Fibroblast of skin of abdomen (primary cell): ENCODE measurements at regions not wholly inside any gene's neighbourhood (a gene's known extent, or its start where the extent isn't known, plus 50 kb on each side); places are given as distances from the start of the nearest gene placed in this dataset.

Source experiments
- DNase-seq: peaks from one replicate; pipeline ENCODE4 v3.0.0-alpha.2; 2013

DNA sequence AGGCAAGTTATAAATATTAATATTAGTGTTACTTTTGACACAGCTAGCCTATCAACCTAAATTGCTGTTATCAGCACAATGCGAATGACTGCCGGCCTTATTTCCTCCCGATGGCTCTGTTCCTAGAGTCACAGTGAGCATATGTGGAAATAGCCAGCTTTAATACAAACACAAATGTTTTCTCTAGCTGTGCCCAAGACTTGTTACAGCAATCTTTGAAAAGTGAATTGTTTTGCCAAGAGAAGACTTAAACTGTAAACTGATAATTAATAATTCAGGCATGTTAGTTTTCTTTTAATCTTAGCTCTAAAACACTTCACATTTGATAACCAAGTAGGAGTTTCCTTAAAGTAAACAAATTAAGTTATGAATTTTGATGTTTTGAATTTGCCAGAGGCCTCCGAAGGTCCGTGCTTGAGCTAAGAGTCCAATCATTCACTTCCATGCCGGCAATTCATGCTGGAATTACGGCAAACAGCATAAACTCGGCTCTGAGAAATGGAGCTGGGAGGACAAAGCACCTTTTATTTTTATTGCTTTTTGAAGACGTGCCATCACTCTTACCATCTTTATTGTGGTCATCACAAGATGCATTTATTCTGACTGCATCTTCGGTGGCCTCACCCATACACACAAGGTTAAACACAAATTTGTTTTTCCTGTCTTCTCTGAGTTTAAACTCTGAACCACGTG lies 184.5 kb upstream of the CWC22 start:
- DNase-seq: no peak

- no peak for DNase-seq
These were observed 183.8 kb upstream of the CWC22 start for GRCh38 chr2:180190851-180191250.

DNA sequence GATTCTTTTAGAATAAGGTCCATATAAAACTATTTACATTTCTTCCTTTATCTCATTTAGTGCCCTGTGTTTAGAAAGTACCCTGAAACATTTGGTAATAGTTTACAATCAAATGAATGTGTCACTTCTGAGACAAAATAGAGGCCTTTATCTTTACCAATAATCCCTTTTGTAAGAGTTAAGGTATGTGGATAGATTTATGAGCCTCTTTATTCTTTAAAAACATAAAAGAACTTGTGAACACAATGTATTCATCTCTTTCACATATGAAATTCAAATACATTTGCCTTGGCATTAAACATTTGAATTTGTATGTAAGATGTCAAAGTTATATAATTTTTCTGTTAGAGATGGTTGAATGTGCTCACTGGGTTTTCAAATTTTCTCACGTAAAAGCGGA lies 180.5 kb upstream of the CWC22 start:
- DNase-seq: no peak

DNA sequence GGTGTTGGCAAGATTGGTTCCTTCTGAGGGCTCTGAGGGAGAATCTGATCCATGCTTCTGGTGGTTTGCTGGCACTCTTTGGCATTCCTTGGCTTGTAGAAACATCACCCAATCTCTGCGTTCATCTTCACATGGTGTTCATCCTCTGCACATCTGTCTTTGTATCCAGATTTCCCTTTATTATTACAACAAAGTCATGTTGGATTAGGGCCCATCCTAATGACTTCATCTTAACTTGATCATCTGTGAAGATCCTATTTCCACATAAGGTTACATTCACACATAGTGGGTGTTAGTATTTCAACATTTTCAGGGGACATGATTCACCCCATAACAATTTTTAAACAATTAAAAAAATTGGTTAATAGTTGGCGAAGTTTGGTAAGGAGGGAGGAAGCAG lies 177.4 kb upstream of the CWC22 start:
- DNase-seq: peak; percentile 49

DNA sequence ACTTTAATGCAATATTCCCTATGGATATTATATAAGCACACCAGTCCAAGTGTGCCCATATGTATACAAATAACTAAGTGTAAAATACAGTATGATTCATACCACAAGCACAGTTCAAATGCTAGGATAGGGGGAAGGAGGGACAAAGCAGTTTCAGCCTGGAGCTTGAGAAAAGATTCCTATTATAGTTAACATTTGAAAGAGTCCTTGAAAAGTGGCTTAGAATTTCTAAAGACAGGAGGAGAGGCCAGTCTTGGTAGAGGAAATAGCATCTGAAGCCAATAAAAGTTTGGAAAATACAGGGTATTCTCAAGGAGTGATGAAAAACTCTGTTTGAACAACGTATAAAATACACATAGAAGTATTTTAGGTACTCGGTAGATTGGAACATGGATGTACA lies 173.4 kb upstream of the CWC22 start:
- DNase-seq: no peak

DNA sequence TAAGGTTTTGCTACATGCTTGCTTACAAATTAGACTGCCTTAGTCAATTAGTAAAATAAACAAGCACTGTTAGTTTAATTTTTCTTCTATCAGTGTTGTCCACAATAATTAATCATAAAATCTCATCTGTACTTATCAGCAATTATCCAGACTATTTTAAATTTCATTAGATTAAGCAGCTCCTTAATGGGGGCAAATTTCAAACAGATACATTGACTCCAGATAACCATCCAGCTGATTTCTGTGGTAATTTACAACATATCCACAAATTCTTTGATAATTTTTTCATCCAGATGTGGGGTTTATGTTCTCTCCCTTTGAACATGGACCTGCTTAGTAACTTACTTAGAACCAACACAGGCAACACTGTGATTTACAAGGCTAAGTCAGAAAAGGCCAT lies 170.4 kb upstream of the CWC22 start:
- DNase-seq: no peak

DNA sequence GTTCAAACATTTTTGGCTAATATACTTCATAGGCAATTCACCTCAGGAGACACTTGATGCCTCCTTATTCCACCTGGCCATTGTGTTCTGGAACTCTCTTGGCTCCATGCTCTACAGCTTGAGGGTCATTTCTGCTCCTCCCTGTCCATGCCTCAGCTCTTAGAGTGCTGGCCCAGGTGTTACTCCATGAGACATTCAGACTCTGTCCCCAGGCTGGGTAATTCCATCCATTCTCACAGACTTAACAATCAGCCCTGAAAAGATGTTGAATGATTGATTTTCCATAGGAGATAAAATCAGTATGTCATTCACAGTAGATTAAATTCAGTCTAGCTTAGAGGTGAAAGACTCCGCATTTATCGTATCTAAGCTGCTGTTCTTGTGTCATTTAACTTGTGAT lies 168.6 kb upstream of the CWC22 start:
- no peak for DNase-seq

GRCh38 chr2:180174580-180174979 lies 167.5 kb upstream of the CWC22 start:
- no peak for DNase-seq

DNA sequence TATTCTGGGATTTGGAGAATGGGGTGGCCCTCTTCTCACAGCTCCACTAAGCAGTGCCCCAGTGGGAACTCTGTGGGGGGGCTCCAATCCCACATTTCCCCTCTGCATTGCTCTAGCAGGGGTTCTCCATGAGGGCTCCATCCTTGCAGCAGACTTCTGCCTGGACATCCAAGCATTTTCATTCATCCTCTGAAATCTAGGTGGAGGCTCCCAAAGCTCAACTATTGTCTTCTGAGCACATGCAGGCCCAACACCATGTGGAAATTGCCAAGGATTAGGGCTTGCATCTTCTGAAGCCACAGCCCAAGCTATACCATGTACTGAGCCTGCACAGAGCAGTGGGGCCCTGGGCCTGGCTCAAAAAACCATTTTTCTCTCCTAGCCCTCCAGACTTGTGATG lies 162.4 kb upstream of the CWC22 start:
- no peak for DNase-seq

GRCh38 chr2:180161415-180161814 lies 154.3 kb upstream of the CWC22 start:
- no peak for DNase-seq

DNA sequence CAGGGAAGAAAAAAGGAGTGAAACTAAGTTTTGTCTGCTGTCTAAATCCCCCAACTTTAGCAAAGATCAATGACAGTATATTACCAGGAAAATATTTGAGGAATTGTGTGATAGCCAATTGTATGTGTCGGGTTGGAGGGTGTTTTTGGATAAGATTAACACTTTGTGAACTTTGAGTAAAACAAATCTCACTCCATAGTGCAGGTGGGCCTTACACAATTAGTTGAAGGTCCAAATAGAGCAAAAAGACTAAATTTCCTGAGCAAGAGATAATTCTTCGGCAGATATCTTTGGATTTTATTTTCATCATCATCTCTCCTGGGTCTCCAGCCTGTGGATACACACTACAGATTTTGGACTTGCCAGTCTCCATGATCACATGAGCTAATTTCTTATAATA lies 152.8 kb upstream of the CWC22 start:
- DNase-seq: no peak

DNA sequence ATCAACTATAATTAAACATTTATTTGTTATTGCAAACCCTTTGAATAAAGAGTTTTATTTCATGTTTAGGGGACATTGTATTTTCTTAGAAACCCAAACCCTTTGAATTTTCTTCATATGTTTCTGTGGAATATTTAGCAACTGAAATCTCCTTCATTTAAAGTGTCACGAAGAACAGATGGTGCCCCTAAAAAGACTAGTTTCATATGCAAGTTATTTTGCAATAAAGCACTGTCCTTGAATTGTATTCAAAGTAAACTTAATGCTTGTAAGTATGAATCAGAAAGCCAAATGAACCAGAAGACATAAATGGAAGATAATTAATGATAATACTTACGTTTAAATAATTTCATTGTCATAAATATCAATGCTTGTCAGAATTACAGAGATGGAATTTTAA lies 151.9 kb upstream of the CWC22 start:
- no peak for DNase-seq

- no peak for DNase-seq
These were observed 149.6 kb upstream of the CWC22 start for GRCh38 chr2:180156651-180157050.

- DNase-seq: no peak
These were observed 143.5 kb upstream of the CWC22 start for GRCh38 chr2:180150606-180151005.

DNA sequence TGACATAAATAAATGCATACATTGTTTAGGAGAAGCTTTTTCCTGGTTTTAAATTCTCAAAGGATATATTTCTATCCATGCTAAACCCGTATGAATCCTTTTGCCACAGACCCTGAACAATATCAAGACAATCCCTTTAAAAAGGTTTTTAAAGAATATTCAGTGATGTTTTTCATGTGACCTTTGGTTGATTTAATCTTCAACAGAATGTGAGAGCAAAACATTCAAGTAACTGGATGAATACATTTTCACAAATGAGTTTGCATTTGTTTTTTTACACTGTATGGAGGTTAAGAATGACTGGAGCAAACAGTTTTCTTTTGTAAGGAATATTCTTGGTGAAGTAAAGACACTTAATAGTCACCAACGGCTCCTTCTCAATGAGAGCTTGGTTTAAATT lies 139.4 kb upstream of the CWC22 start:
- DNase-seq: no peak

- no peak for DNase-seq
These were observed 139.0 kb upstream of the CWC22 start for GRCh38 chr2:180146114-180146513.

GRCh38 chr2:180145163-180145562 lies 138.1 kb upstream of the CWC22 start:
- no peak for DNase-seq

DNA sequence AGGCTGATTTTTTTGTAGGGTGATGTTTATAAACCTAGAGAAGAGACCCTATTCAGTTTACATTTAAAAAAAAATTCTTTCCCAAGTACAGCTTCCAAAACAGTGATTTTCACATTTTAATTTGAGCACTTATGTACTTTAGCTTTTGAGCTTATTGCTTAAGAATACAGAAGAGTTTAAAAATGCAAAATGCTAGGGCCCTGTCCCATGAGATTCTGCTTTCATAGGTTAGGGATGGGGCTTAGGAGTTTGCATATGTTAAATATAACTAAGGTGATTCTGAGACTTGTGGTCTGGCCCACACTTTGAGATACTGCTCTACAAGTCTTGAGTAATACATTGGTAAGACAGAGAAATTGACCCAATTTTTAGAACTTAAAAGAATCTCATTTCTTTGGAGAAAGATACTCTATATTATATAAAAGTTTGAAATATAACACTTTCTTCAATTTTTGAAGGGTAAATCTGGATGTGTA lies 137.3 kb upstream of the CWC22 start:
- no peak for DNase-seq

DNA sequence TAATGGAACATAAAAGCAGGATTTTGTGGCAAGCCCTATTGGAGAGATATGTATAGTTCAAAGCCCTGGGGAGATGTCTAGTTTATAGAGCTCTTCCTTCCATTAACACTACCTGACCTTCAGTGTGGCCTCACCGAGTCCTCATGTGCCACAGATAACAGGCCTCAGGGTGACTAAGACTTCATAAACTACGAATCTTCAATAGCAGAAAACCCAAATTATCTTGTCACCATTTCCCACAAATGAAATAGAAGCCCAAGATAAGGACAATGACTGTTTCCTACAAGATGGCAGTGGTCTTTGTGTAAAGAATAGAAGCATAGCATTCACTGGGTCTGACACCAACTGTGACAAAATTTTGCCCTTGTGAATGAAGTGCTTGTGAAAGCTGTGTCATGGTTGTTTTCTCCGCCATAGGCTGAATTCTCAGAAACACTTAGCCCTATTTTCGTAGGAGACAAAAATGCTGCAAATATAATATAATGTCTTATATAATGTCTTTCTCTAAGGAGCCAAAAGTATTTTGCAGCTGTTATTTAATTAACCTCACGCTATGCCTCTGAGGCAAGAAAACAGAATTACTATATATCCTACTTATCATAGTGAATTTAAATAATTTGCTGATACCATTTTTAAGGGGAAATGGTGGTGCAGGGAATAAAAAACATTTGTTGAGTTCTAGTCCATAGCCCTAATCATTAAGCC lies 136.7 kb upstream of the CWC22 start:
- no peak for DNase-seq

DNA sequence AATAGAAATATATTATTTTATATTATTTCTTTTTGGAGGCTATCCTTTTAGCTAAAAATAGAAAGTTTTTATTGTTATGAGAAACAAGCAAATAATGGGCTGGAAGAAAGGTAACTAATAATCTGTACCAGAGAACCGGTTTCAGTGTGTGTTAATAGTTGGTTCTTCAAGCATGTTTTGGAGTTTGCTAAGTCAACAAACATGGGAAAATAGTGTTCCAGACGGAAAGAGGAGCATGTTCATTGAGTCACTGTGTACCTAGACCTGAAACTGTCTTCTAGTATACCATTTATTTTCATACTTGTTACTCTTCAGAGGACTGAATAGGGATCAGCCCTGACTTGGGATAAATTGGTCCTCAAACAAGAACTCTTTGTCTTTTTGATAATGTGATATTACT lies 134.5 kb upstream of the CWC22 start:
- no peak for DNase-seq

- DNase-seq: no peak
These were observed 126.6 kb upstream of the CWC22 start for GRCh38 chr2:180133736-180134135.

DNA sequence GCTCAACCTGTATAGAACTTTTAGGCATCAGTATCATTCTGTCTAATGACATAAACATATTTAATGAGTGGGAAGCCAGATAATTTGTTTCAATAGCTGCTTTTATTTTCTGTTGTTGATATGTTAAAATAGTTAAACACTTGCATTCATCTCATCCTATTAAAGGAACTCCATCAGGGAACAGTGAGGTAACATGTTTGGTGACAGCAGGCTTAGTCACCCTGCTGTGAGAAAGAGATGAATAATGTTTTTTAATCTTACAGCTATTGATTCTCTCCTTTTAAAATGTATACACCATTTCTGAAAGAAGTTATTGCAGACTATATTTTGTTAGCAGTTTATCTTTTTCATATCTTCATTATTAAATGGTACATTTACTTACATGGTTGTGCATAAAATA lies 123.3 kb upstream of the CWC22 start:
- peak; percentile 5 for DNase-seq

GRCh38 chr2:180128861-180129260 lies 121.8 kb upstream of the CWC22 start:
- DNase-seq: no peak

DNA sequence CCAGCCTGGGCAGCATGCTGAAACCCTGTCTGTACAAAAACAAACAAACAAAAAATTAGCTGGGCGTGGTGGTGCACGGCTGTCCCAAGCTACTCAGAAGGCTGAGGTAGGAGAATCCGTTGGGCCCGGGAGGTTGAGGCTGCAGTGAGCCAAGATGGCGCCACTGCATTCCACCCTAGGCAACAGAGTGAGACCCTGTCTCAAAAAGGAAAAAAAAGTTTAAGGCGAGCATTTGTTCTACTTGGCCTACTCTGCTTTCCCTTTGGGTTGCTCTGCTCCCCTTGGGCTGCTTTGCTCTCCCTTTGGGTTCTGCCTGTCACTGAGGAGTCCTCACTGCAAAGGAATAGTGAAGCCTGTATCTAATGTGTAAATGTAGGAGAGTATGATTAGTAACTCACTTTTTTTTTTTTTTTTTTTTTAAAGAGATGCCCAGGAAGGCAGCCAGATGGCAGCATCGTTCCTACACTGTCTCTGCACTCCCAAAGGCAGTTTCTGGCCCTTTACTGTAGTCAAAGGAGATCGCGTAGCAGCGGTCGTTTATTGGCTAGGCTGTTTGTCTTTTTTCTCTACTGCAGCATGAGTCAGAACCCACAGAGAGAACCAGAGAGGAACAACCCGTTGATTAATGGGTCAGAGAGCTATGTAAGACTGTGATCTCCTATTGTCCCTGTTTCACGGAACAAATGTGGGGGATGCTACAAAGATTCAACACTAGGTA lies 118.3 kb upstream of the CWC22 start:
- peak; percentile 94 for DNase-seq
